HG03066 (cell line): ENCODE measurements at regions not wholly inside any gene's neighbourhood (a gene's known extent, or its start where the extent isn't known, plus 50 kb on each side); places are given as distances from the start of the nearest gene placed in this dataset.

ENCODE experiments used
- ATAC-seq: cut with Tn5 transposase; IDR thresholded peaks from one replicate; pipeline ENCODE4 v1.9.1; 2021; ENCODE audit warnings: low read depth; ENCODE audit not compliant: unreplicated experiment

DNA sequence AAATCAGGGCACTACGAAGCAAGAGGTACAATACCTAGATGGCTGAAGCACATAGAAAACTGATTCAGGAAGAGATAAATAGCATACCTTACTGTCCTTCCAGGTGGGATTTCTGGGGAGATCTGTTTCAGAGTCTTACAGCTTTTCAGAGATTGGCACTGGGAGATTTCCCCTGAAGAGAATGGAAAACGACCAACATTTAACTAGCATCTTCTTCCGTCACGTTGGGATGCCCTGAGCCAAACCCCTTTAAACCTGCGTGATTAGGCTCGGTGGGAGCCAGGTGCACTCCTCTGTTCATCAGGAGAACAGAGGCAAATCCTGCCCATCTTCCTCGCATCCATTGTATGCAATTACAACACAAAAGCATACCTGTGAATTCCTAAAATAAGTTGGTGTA, 614.5 kb downstream of the HDGFL1 start:
- no peak for ATAC-seq

DNA sequence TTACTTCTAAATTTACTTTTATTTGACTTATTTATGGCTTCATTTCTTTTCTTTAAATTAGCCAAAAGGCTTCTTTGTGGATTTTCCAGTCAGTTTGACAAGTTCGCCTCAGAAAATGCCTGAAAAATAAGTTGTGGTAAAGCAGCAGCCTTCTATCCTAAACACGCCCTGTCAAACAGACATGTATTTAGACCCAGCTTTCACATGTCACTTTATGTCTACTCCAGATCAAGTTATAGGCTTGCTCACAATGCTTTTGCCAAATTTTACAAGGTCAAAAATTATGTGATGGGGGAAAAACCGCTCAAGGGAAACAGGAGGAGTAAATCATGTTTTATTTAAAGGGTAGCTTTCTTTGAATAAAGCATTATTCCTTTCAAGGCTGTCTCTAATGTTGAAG, 615.0 kb downstream of the HDGFL1 start:
- no peak for ATAC-seq

DNA sequence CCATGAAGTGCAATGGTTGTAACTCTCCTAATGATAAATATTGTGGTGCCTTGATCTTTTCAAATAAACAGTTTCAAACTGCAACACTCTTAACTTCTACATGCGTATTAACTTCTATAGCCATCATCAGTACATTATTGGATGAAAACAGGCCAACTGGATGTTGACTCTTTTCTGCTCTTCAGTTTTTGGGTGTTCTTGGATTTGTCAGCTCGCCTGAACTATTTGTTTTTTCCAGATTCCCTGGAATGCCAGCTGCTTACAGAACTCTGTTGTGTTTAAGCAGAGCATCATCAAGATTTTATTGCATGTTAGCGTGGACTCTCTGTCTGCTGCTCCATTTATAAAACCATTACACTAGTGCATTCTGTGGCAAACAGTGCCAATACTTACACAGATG, 626.1 kb downstream of the HDGFL1 start:
- ATAC-seq: no peak

DNA sequence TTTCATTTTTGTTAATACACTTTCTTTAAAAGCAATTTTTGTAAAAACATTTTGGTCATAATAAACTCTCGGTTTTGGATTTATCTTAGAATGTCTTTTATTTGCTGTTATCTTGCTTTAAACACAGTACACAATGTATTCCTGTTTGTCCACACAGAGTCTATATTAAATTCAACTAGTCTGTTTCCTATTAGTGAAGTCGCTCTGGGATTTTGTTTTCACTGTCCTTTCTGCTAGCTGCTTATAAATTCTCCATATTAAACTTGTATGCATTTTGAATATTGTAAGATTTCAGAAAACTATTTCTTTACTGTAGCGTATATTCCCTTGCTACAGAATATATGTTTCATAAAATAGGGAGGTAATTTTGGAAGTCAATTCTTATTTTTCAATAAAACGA, 630.2 kb downstream of the HDGFL1 start:
- ATAC-seq: no peak

DNA sequence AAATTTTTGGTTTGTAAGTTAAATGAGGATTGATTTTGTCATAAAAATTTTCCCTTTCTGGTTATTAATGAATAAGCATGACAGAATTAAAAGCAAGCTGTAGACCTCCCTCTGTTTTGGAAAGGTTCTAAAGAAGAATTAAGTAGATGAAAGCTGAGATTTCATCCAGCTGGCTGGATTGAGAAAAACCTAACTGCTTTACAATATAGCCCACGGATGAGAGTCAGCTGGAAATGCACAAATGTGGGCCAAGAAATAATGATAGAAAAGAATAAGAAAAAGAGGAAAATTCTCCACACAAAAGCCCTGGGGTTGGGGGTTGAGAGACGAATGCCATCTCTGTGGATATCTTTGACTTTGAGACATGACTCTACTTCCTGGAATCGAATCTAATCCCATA, 631.6 kb downstream of the HDGFL1 start:
- no peak for ATAC-seq

DNA sequence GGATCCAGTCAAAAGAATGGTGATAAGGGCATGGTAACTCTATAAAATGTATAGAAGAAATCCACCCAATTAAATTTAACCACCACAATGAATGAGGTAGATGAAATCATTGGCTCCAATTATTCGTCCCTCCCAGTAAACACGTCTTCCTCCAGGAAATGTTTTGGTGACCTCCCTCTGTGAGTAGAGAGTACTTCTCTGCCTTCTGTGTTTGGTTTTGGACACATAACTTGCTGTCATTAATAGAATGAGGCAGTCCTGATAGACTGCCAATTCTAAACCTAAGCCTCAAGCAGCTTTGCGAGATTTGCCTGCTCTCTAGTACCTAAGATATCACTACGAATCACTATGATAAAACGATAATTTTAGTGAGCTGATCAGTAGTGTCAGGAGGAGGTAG, 632.8 kb downstream of the HDGFL1 start:
- no peak for ATAC-seq

DNA sequence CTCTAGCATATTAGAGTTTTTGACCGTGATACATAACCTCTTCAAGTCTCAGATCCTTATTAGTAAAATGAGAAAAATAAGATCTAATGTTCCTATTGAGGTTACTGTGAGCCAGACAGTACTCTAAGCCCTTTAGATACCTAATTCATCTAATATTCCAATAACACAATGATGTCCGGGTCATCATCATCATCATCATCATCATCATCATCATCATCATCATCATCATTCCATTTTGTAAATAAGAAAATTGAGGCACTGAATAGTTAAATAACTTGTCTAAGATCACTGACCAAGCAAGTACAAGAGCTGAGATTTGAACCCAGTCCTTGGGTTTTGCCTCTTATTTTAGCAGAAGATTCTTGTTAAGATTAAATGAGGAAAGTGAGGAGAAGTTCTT, 643.0 kb downstream of the HDGFL1 start:
- ATAC-seq: no peak

DNA sequence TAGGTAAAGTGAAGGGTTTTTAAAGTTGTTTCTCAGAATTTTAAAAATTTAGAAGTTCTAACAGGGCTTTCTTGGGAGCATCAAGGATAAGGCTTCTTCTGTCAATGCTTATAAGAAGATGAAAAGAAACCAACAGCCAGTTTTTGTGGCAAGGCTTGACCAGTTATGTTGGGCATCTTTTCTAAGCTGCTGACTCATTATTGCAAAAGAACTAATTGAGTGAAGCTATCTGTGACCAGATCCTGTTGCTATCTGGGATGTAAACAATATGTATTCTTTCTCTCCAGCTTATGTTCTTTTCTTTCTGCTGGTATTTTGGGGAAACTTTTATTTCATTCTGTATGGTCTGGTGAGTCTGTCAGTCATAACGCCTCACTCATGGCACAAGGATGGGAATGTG, 643.8 kb downstream of the HDGFL1 start:
- ATAC-seq: no peak

DNA sequence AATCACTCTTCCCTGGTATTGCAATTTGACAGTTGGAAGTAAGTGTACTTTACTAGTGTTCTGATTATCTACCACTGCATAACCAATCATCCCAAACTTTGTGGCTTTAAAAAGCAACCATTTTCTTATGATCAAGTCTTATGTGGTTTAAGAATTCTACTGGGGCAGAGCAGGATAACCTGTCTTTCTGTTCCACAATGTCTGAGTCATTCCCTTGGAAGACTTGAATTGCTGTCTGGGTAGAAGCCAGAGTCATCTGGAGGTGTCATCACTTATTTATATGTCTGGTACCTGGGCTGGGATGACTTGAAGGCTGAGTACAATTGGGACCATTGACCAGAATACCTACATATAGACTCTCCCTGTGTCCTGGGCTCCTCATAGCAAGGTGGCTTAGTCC, 644.3 kb downstream of the HDGFL1 start:
- ATAC-seq: no peak

DNA sequence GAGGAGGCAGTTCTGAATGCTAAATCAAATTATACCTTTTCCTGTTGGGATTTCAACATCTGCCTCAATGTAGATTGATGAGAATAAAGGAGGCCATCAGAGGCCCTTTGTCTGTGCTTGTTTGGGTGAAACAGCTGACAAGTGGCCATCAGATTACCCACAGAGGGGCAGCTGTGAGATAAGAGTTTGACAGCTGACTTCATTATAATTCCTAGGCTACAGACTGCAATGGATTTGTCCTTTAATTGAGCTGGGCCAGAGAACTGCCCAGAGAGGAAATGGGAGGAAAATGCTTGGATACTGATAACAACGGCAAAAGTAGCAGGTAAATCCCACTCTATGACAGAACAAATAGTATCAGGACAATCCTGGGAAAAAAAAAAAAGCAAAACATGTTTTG, 649.4 kb downstream of the HDGFL1 start:
- no peak for ATAC-seq

DNA sequence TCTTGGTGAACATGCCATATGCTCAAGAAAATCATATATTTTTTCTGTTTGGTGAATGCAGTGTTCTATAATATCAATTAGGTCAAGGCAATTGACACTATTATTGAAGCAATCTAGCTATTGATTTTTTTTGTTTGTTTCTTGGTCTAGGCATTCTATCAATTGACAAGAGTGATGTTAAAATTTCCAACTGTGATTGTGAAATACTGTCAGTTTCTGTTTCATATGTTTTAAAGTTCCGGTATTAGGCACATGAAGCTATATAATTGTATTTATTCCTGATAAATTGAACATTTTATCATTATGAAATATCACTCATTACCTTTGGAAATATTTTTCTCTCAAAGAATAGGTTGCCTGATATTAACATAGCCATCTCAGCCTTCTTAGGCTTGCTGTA, 653.4 kb downstream of the HDGFL1 start:
- ATAC-seq: no peak

DNA sequence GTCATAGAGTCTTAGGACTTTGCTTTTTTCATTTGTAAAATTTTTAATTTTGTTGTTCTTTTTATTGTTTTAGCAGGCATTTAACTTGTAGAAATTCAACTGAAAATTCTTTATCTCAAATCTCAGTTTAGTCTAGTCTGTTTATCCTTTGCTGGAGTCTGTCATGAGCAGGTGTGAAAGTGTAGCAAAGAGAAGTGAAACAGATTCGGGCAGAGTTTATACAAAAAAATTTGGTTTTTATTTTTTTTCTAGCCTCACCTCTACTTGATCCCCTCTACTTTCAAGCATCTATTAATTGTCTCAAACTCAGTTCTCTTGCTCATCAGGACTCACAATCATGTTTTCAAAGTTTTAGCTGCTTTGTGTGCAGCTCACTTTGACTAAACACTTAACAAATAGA, 655.2 kb downstream of the HDGFL1 start:
- ATAC-seq: no peak

DNA sequence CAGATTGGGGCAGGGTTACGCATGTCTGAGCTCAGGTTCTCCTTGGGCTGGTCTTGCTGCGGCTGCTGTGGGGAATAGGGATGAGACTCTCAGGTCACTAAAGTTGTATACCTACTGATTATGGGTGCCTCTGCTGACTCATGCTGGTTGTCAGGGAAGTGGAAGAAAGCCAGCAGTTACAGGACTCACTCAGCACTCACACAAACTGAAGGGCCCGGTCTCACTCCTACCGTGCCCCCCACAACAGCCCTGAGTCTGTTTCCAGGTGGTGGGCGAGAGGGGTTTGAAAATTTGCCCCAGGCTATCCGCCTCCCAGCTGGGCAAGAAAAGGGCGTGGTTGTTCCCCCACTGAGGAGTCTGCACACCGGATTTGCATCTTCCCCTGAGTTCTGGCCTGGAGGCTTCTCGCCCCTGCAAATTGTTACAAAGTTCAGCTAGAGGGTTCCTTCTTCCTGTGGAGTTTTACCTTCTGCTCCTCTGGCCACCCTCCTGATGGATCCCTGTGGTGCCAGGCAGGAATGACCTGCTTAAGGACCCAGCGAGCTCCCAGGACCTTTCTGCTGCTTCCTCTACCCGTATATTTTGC, 659.2 kb downstream of the HDGFL1 start:
- ATAC-seq: no peak

DNA sequence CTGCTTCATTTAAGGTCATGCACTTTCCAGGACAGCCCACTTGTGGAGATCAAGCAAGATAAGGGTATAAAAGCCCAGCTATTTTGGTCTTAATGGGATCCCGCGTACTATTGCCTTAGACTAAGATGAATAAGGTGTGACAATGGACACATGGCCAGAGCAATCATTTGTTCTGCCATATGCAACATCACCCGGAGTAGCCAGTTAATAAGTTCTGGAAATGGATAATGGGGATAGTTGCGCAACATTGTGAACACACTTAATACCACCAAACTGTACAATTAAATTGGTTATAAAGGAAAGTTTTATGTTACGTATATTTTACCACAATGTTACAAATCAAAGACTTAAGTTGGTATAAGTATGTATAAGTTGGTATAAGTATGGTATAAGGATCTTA, 674.5 kb downstream of the HDGFL1 start:
- no peak for ATAC-seq

DNA sequence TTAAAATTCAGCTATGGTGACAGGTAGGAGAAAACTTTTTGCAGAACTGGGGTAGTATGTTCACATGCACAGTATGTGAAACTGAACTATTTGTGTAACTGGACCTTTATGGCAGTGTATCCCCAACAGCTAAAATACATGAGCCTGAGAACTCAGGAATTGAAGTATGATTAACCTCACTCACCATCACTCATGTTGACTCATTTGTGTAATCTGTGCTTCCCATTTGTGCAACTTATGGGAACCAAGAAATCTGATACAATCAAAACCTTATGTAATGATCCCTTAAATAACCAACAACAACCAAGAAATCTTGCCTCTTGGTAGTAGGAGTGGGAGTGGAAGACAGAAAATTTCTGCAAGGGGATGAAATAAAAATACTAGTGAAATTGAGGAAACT, 674.9 kb downstream of the HDGFL1 start:
- no peak for ATAC-seq

DNA sequence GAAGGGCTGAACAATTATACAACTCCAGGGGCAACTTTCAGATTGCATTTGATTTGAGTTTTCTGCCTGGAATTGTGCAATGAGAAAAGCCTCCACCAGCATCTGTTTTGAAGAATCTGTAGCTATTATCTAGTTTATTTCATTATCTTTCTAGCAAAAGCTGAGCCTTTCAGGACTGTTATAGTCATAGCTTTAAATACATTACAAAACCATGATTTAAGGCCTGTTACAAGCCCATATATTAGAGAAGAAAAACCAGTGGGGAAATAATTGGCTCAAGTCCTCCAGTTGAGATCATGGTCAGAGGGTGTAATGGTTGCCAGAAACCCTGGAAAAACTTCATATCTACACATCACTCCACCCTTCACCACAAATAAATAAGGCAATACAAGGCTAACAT, 676.2 kb downstream of the HDGFL1 start:
- ATAC-seq: no peak

DNA sequence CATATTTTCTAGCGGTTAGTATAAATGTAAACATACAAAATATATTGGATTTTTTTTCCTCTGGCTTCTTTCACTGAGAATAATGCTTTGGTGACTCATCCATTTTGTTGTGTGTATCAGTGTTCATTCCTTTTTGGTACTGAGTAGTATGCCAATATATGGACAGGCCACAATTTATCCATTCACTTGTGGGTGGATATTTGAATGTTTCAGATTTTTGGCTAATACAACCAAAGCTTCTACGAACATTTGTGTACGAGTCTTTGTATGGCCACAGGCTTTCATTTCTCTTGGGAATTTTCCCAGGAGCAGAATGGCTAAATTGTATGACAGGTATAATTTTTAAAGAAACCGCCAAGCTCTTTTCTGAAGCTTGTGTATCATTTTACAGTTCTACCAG, 677.5 kb downstream of the HDGFL1 start:
- no peak for ATAC-seq

DNA sequence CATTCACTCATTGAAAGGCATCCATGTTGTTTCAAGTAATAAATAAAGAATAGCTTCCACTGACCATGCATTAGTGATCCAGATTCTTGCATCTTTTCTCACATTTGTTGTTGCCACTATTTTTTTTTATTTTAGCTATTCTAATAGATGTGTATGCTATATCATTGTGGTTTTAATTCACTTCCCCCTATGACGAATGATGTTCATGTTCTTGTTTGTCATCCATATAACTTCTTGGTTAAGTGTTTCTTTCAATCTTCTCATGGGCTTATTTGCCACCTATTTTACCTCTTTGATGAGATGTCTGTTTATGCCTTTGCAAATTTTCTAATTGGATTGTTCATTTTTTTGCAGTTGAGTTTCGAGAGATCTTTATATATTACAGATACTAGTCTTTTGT, 681.2 kb downstream of the HDGFL1 start:
- no peak for ATAC-seq

DNA sequence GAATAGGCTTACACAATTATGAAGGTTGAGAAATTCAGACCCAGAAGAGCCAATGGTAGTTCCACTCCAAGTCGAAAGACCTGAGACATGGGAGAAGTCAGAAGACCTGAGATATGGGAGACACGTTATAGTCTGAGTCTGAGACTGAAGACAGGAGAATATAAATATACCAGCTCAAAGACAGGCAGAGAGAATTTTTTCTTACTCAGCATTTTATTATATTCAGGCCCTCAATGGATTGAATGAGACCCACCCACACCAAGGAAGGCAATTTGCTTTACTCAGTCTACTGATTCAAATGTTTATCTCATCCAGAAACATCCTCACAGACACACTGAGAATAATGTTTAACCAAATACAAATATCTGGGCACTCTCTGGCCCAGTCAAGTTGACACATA, 693.5 kb downstream of the HDGFL1 start:
- no peak for ATAC-seq

DNA sequence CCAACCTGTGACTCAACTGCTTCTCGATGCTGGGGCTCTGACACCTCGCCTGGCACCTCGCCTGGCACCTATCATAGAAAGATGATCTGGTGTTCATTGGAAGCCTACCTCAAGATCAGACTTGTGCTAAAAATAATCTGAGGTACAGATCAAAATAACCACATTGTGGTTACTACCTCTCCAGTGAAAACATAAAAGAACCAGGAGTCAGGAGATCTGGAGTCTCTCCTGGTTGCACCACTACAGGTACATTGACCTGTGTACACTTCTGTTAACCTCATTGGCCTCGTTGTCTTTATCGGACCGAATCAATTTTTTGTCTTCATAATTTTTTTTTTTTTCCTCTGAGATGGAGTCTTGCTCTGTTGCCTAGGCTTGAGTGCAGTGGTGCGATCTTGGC, 695.9 kb downstream of the HDGFL1 start:
- ATAC-seq: no peak

DNA sequence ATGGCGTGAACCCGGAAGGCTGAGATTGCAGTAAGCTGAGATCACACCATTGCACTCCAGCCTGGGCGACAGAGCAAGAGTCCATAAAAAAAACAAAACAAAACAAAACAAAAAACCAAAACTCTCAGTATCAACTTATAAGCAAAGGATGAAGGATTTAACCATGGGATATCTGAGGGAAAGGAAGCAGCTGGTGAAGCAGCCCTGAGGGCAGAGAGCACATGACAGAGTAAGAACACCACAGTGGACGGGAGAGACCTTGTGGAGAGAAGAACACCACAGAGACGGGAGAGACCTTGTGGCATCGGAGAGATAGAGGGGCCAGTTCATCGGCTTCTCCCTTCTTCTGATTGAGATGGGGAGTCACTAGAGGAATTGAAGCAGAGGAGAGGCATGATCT, 697.2 kb downstream of the HDGFL1 start:
- ATAC-seq: no peak

DNA sequence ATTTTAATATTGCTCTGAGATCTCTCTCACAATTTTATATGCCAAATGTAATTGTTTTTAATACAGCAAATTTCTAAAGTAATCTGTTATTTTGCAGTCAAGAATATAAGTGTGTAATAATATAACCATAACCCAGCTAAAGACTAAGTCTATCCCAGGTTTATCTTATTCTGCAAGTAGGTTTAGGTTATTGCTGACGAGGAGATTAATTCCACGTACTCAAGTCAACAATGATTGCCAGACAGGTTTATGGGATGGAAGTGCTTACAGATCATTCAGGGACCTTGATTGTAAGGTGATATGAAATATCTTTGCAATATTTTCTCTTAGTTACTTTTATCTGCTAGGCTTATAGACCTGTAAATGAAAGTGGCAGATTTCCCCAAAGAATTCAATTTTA, 698.3 kb downstream of the HDGFL1 start:
- ATAC-seq: no peak

DNA sequence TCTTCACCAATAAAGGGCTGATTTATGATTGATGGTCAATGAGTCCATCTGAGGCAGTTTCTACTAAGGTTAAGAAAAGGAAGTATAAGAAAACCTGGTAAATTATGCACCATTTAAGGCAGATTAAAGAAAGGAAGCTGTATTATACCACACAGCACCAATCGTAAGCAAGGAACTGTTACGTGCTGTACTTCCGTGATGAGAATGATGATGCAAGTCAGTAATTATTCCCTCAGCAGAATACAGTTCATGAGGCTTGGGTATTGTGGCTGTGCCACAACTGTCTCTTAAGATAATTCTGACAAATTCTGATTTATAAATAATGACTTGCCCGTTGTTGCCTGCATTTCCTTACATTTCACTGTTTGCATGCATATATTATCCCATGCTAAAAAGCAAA, 699.0 kb downstream of the HDGFL1 start:
- ATAC-seq: no peak
